Liver (tissue), 3 donors: ENCODE measurements at regions not wholly inside any gene's neighbourhood (a gene's known extent, or its start where the extent isn't known, plus 50 kb on each side); places are given as distances from the start of the nearest gene placed in this dataset.

Source experiments
- EGR1 ChIP-seq, 2 donors: IDR thresholded peaks; 2 replicates each; pipeline ENCODE4 v1.6.1; 2016 to 2018; ENCODE audit warnings: antibody characterized with exemption in 2 of 2, low read depth in 2 of 2
- GABPA ChIP-seq, 2 donors: IDR thresholded peaks in 1 of 2; conservative IDR thresholded peaks in 1 of 2; 2 replicates each; pipeline ENCODE4 v1.6.1; 2016; ENCODE audit warnings: antibody characterized with exemption in 2 of 2, mild to moderate bottlenecking in 1 of 2, moderate library complexity in 1 of 2
- RXRA ChIP-seq, 2 donors: IDR thresholded peaks; 2 replicates each; pipeline ENCODE4 v1.6.1; 2017 to 2018; ENCODE audit warnings: antibody characterized with exemption in 2 of 2, mild to moderate bottlenecking in 1 of 2
- TAF1 ChIP-seq: conservative IDR thresholded peaks from 2 replicates; pipeline ENCODE4 v1.6.1; 2016; ENCODE audit warnings: antibody characterized with exemption, mild to moderate bottlenecking
- YY1 ChIP-seq: IDR thresholded peaks from 2 replicates; pipeline ENCODE4 v1.6.1; 2016; ENCODE audit warnings: antibody characterized with exemption, mild to moderate bottlenecking
- TF ChIP-seq, protein P1 (sequence below): fragments of 150-350 bp; IDR thresholded peaks from 2 replicates; pipeline ENCODE4 v1.5.1; 2017; ENCODE audit warnings: improper control_type of control experiment, low read depth, low read length; ENCODE audit not compliant: missing input control
- TF ChIP-seq, protein P2 (sequence below): IDR thresholded peaks from 2 replicates; pipeline ENCODE4 v1.6.1; 2016; ENCODE audit warnings: antibody characterized with exemption
- TF ChIP-seq, protein P3 (sequence below): IDR thresholded peaks from 2 replicates; pipeline ENCODE4 v1.6.1; 2016; ENCODE audit warnings: antibody characterized with exemption, mild to moderate bottlenecking
- donor health status: healthy.
- donor health status: healthy.

DNA sequence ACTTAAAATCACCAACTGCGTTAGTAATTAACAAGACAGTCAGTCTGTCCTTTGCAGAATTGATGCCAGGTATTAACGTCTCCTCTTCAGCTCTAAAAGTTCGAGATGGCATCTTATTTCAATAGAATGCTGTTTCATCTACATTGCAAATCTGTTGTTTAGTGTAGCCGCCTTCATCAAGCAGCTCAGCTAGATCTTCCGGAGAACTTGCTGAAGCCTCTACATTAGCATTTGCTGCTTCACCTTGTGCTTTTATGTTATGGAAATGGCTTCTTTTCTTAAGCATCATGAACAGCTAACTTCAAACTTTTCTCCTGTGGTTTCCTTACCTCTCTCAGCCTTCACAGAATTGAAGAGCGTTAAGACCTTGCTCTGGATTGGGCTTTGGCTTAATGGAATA is 95.5 kb upstream of the FAM20C start:
- TF ChIP-seq, protein P1, sequence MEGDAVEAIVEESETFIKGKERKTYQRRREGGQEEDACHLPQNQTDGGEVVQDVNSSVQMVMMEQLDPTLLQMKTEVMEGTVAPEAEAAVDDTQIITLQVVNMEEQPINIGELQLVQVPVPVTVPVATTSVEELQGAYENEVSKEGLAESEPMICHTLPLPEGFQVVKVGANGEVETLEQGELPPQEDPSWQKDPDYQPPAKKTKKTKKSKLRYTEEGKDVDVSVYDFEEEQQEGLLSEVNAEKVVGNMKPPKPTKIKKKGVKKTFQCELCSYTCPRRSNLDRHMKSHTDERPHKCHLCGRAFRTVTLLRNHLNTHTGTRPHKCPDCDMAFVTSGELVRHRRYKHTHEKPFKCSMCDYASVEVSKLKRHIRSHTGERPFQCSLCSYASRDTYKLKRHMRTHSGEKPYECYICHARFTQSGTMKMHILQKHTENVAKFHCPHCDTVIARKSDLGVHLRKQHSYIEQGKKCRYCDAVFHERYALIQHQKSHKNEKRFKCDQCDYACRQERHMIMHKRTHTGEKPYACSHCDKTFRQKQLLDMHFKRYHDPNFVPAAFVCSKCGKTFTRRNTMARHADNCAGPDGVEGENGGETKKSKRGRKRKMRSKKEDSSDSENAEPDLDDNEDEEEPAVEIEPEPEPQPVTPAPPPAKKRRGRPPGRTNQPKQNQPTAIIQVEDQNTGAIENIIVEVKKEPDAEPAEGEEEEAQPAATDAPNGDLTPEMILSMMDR: no peak
- no peak for TF ChIP-seq EGR1 (IDR thresholded peaks at IDR 0.05; ENCODE audit: low read depth in 2 of 2)
- TF ChIP-seq GABPA (IDR thresholded peaks at IDR 0.05 in 1 of 2, conservative IDR thresholded peaks at IDR 0.05 in 1 of 2): no peak
- TF ChIP-seq YY1: no peak
- TF ChIP-seq, protein P2, sequence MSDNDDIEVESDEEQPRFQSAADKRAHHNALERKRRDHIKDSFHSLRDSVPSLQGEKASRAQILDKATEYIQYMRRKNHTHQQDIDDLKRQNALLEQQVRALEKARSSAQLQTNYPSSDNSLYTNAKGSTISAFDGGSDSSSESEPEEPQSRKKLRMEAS: no peak
- TF ChIP-seq, protein P3, sequence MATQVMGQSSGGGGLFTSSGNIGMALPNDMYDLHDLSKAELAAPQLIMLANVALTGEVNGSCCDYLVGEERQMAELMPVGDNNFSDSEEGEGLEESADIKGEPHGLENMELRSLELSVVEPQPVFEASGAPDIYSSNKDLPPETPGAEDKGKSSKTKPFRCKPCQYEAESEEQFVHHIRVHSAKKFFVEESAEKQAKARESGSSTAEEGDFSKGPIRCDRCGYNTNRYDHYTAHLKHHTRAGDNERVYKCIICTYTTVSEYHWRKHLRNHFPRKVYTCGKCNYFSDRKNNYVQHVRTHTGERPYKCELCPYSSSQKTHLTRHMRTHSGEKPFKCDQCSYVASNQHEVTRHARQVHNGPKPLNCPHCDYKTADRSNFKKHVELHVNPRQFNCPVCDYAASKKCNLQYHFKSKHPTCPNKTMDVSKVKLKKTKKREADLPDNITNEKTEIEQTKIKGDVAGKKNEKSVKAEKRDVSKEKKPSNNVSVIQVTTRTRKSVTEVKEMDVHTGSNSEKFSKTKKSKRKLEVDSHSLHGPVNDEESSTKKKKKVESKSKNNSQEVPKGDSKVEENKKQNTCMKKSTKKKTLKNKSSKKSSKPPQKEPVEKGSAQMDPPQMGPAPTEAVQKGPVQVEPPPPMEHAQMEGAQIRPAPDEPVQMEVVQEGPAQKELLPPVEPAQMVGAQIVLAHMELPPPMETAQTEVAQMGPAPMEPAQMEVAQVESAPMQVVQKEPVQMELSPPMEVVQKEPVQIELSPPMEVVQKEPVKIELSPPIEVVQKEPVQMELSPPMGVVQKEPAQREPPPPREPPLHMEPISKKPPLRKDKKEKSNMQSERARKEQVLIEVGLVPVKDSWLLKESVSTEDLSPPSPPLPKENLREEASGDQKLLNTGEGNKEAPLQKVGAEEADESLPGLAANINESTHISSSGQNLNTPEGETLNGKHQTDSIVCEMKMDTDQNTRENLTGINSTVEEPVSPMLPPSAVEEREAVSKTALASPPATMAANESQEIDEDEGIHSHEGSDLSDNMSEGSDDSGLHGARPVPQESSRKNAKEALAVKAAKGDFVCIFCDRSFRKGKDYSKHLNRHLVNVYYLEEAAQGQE: no peak
- TF ChIP-seq TAF1: no peak
- TF ChIP-seq RXRA (IDR thresholded peaks at IDR 0.05): no peak
